Progenitor cell of endocrine pancreas (in vitro differentiated cells): ENCODE measurements at regions not wholly inside any gene's neighbourhood (a gene's known extent, or its start where the extent isn't known, plus 50 kb on each side); places are given as distances from the start of the nearest gene placed in this dataset.
"Not testable (repeated sequence)": the region's sequence is repeated elsewhere in the genome, so short reads cannot be mapped to it uniquely, and the experiment has no call there.

Source experiments
- DNase-seq: peaks from one replicate; pipeline ENCODE4 v3.0.0; 2021; ENCODE audit warnings: low spot score; ENCODE audit not compliant: unreplicated experiment
- H3K27ac Mint-ChIP-seq: 2 replicates; pipeline ENCODE4 v1.8.0; 2021; ENCODE audit warnings: mild to moderate bottlenecking, moderate library complexity, mixed read lengths
- H3K27me3 Mint-ChIP-seq: 2 replicates; pipeline ENCODE4 v1.8.0; 2021; ENCODE audit warnings: mixed read lengths
- H3K36me3 Mint-ChIP-seq: 2 replicates; pipeline ENCODE4 v1.8.0; 2022; ENCODE audit warnings: mixed read lengths; ENCODE audit not compliant: insufficient read depth
- H3K4me1 Mint-ChIP-seq: 2 replicates; pipeline ENCODE4 v1.8.0; 2021; ENCODE audit warnings: low read depth, mixed read lengths
- H3K4me3 Mint-ChIP-seq: 2 replicates; pipeline ENCODE4 v1.8.0; 2021; ENCODE audit warnings: low read depth, mild to moderate bottlenecking, moderate library complexity, mixed read lengths
- H3K9me3 Mint-ChIP-seq: 2 replicates; pipeline ENCODE4 v1.8.0; 2021; ENCODE audit warnings: low read depth, mixed read lengths
- CTCF ChIP-seq: fragments of 200-600 bp; sonication (generic); IDR thresholded peaks from one replicate; pipeline ENCODE4 v1.5.0; 2021; ENCODE audit warnings: antibody characterized with exemption, mild to moderate bottlenecking; ENCODE audit not compliant: unreplicated experiment

GRCh38 chr10:115028419-115028818 is 64.7 kb upstream of the ATRNL1 start:
- no peak overlapping the region for H3K27ac Mint-ChIP-seq

GRCh38 chr10:115029452-115030375 is 63.5 kb upstream of the ATRNL1 start:
- DNase-seq = no peak
- H3K9me3 Mint-ChIP-seq = no peaks in the 10 kb centered on the region
- no peak overlapping the region for H3K4me3 Mint-ChIP-seq
- H3K4me1 Mint-ChIP-seq = peaks cover 14% of the 10 kb centered on the region
- no peaks in the 10 kb centered on the region for H3K36me3 Mint-ChIP-seq
- no peak for TF ChIP-seq CTCF
- H3K27me3 Mint-ChIP-seq = peaks cover 5% of the 10 kb centered on the region
- H3K27ac Mint-ChIP-seq = peak overlapping the region; percentile 90

More at GRCh38 chr10:115028419-115028818, 64.7 kb upstream of the ATRNL1 start:
- Mint-ChIP-seq H3K36me3 (no peaks in the 10 kb centered on the region), H3K4me1 (peaks cover 14% of the 10 kb centered on the region), H3K4me3 (no peak overlapping the region), H3K27me3 (peaks cover 12% of the 10 kb centered on the region), H3K9me3 (no peaks in the 10 kb centered on the region)
- DNase-seq = no peak
- TF ChIP-seq CTCF = no peak

- Mint-ChIP-seq H3K4me3 (no peak overlapping the region), H3K4me1 (peaks cover 14% of the 10 kb centered on the region), H3K27ac (peak overlapping the region; percentile 5), H3K36me3 (no peaks in the 10 kb centered on the region), H3K9me3 (no peaks in the 10 kb centered on the region), H3K27me3 (no peaks in the 10 kb centered on the region)
- TF ChIP-seq CTCF = no peak
- no peak for DNase-seq
Measured at GRCh38 chr10:115030483-115031200, 62.5 kb upstream of the ATRNL1 start.

- peaks cover 1% of the 10 kb centered on the region for H3K36me3 Mint-ChIP-seq
- H3K9me3 Mint-ChIP-seq = peaks cover 5% of the 10 kb centered on the region
- peaks cover 14% of the 10 kb centered on the region for H3K4me1 Mint-ChIP-seq
- no peak overlapping the region for H3K4me3 Mint-ChIP-seq
- no peaks in the 10 kb centered on the region for H3K27me3 Mint-ChIP-seq
- TF ChIP-seq CTCF = no peak
- DNase-seq = no peak
- H3K27ac Mint-ChIP-seq = no peak overlapping the region
Measured at GRCh38 chr10:115033898-115034297, 59.3 kb upstream of the ATRNL1 start.

GRCh38 chr10:115039781-115040180 is 53.4 kb upstream of the ATRNL1 start:
- H3K9me3 Mint-ChIP-seq, H3K36me3 Mint-ChIP-seq, H3K4me3 Mint-ChIP-seq, DNase-seq, H3K27me3 Mint-ChIP-seq, H3K27ac Mint-ChIP-seq: not testable (repeated sequence)
- peaks cover 15% of the 10 kb centered on the region for H3K4me1 Mint-ChIP-seq
